WERI-Rb-1 (cell line): ENCODE measurements at regions not wholly inside any gene's neighbourhood (a gene's known extent, or its start where the extent isn't known, plus 50 kb on each side); places are given as distances from the start of the nearest gene placed in this dataset.

ENCODE experiments used
- DNase-seq: peaks from one replicate; pipeline ENCODE4 v3.0.0-alpha.2; 2020
- H3K27ac ChIP-seq: fragments of 250-450 bp; sonication (Bioruptor Pico); 2 replicates; pipeline ENCODE4 v1.5.1; 2020; ENCODE audit warnings: mild to moderate bottlenecking, moderate library complexity
- H3K27me3 ChIP-seq: fragments of 250-450 bp; sonication (Bioruptor Pico); 2 replicates; pipeline ENCODE4 v1.5.1; 2021; ENCODE audit warnings: mild to moderate bottlenecking, low read depth, moderate library complexity; ENCODE audit not compliant: insufficient read depth, severe bottlenecking
- H3K36me3 ChIP-seq: fragments of 250-450 bp; sonication (Bioruptor Pico); 2 replicates; pipeline ENCODE4 v1.5.1; 2020; ENCODE audit warnings: mild to moderate bottlenecking, moderate library complexity
- H3K4me3 ChIP-seq: 2 replicates; pipeline ENCODE4 v1.5.1; 2011; ENCODE audit warnings: low read depth, mild to moderate bottlenecking, control low read depth, low read length
- H3K9me3 ChIP-seq: fragments of 250-450 bp; sonication (Bioruptor Pico); 2 replicates; pipeline ENCODE4 v1.5.1; 2021; ENCODE audit warnings: mild to moderate bottlenecking, moderate library complexity; ENCODE audit not compliant: severe bottlenecking
- TF ChIP-seq, protein P1 (sequence below): IDR thresholded peaks from 2 replicates; pipeline ENCODE4 v1.5.1; 2011; ENCODE audit warnings: low read depth, mild to moderate bottlenecking, control low read depth, inconsistent platforms, low read length

DNA sequence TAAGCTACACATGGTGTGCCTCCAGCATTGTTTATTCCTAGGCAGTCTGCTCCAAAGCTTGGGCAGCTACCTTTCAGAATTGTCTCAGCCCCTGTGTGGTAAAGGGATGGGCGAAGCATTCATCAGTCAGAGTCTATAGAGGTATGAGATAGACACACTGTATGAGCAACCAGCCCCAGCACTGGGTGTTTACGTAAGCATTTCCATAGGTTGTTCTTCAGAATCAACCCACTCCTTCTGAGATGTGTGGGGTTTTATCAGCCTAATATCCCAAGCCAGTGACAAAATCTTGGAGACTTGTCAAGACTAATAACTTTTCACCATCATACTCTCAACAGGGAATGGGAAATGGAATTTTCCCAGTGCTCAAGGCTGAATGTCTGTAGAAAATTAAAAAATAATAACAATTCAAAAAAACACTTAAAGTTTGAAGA lies 98.2 kb downstream of the BTG1 start:
- no peaks in the 10 kb centered on the region for H3K36me3 ChIP-seq
- no peak overlapping the region for H3K27ac ChIP-seq
- TF ChIP-seq, protein P1, sequence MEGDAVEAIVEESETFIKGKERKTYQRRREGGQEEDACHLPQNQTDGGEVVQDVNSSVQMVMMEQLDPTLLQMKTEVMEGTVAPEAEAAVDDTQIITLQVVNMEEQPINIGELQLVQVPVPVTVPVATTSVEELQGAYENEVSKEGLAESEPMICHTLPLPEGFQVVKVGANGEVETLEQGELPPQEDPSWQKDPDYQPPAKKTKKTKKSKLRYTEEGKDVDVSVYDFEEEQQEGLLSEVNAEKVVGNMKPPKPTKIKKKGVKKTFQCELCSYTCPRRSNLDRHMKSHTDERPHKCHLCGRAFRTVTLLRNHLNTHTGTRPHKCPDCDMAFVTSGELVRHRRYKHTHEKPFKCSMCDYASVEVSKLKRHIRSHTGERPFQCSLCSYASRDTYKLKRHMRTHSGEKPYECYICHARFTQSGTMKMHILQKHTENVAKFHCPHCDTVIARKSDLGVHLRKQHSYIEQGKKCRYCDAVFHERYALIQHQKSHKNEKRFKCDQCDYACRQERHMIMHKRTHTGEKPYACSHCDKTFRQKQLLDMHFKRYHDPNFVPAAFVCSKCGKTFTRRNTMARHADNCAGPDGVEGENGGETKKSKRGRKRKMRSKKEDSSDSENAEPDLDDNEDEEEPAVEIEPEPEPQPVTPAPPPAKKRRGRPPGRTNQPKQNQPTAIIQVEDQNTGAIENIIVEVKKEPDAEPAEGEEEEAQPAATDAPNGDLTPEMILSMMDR: no peak
- H3K27me3 ChIP-seq: no peaks in the 10 kb centered on the region
- no peak overlapping the region for H3K4me3 ChIP-seq
- DNase-seq: no peak
- no peaks in the 10 kb centered on the region for H3K9me3 ChIP-seq

GRCh38 chr12:92046557-92047392 lies 98.9 kb downstream of the BTG1 start:
- DNase-seq: no peak
- no peaks in the 10 kb centered on the region for H3K27me3 ChIP-seq
- H3K4me3 ChIP-seq: no peak overlapping the region
- H3K36me3 ChIP-seq: no peaks in the 10 kb centered on the region
- no peaks in the 10 kb centered on the region for H3K9me3 ChIP-seq
- TF ChIP-seq, protein P1: no peak
- H3K27ac ChIP-seq: no peak overlapping the region

- TF ChIP-seq, protein P1: no peak
- Histone ChIP-seq H3K36me3 (no peaks in the 10 kb centered on the region), H3K4me3 (no peak overlapping the region), H3K9me3 (no peaks in the 10 kb centered on the region), H3K27me3 (no peaks in the 10 kb centered on the region), H3K27ac (no peak overlapping the region)
- no peak for DNase-seq
Observed at GRCh38 chr12:92045852-92046251, 99.8 kb downstream of the BTG1 start.

GRCh38 chr12:92044435-92044834 lies 101.2 kb downstream of the BTG1 start:
- Histone ChIP-seq H3K36me3 (no peaks in the 10 kb centered on the region), H3K9me3 (no peaks in the 10 kb centered on the region), H3K27ac (no peak overlapping the region), H3K27me3 (no peaks in the 10 kb centered on the region), H3K4me3 (no peak overlapping the region)
- TF ChIP-seq, protein P1: no peak
- DNase-seq: no peak

DNA sequence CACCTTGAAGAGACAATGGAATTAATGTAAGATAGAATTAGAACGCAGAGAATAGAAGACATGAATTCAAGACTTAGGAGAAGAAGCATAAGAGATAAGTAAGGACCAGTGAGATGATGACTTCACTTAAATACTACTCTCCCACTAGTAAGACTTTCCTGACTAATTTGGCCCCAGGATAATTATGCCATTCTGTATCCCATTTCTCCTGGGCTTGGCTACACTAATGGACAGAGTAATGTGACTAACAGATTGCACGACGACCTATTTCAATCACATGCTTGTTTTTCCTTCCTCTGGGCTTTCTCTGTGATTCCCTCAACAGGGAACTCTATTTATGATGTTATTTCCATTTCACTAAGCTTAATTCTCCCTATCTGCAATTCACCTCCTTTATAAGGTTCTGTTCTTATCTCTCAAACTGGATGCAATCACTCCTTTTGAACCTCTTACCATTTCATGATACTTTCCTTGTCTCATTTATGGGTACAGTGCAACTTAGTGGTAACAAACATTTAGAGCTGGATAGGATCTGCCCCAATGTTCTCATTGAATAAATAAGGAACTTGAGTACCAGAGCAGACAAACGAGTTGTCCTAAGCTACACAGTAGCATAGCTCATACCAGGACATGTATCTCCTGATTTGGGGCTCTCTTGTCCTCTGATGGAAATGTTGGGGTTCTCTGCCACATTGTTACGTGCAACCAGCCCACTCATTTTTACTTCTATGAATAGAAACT lies 102.7 kb downstream of the BTG1 start:
- no peaks in the 10 kb centered on the region for H3K9me3 ChIP-seq
- H3K27ac ChIP-seq: no peak overlapping the region
- TF ChIP-seq, protein P1: no peak
- no peak overlapping the region for H3K4me3 ChIP-seq
- H3K36me3 ChIP-seq: no peaks in the 10 kb centered on the region
- H3K27me3 ChIP-seq: no peaks in the 10 kb centered on the region
- DNase-seq: no peak
